Endodermal cell (in vitro differentiated cells): ENCODE measurements at regions not wholly inside any gene's neighbourhood (a gene's known extent, or its start where the extent isn't known, plus 50 kb on each side); places are given as distances from the start of the nearest gene placed in this dataset.
"Not testable (repeated sequence)": the region's sequence is repeated elsewhere in the genome, so short reads cannot be mapped to it uniquely, and the experiment has no call there.

Experiments
- DNase-seq: peaks from one replicate; pipeline ENCODE4 v3.0.0-alpha.2; 2017
- H3K27ac ChIP-seq: 2 replicates; pipeline ENCODE4 v1.5.1; 2013; ENCODE audit warnings: mild to moderate bottlenecking, low read depth, low read length, moderate library complexity
- H3K27me3 ChIP-seq: 2 replicates; pipeline ENCODE4 v1.6.1; 2013; ENCODE audit warnings: mild to moderate bottlenecking, low read length, moderate library complexity; ENCODE audit not compliant: insufficient read depth, control insufficient read depth, poor library complexity, severe bottlenecking
- H3K36me3 ChIP-seq: 2 replicates; pipeline ENCODE4 v1.7.0; 2013; ENCODE audit warnings: mild to moderate bottlenecking, low read length, moderate library complexity; ENCODE audit not compliant: control insufficient read depth, insufficient read depth
- H3K4me1 ChIP-seq: one replicate; pipeline ENCODE4 v1.7.0; 2013; ENCODE audit warnings: low read length; ENCODE audit not compliant: control insufficient read depth, insufficient read depth
- H3K4me3 ChIP-seq: 2 replicates; pipeline ENCODE4 v1.5.1; 2013; ENCODE audit warnings: mild to moderate bottlenecking, low read length, moderate library complexity
- H3K9ac ChIP-seq: 2 replicates; pipeline ENCODE4 v1.6.1; 2013; ENCODE audit warnings: mild to moderate bottlenecking, low read length, moderate library complexity; ENCODE audit not compliant: poor library complexity, severe bottlenecking; ENCODE audit errors: extremely low read depth
- H3K9me3 ChIP-seq: 2 replicates; pipeline ENCODE4 v1.6.1; 2013; ENCODE audit warnings: mild to moderate bottlenecking, low read length, moderate library complexity; ENCODE audit not compliant: control insufficient read depth
- H3K27ac Mint-ChIP-seq: 2 replicates; pipeline ENCODE4 v1.8.0; 2020; ENCODE audit warnings: mixed read lengths
- H3K27me3 Mint-ChIP-seq: 2 replicates; pipeline ENCODE4 v1.8.0; 2021; ENCODE audit warnings: mild to moderate bottlenecking, mixed read lengths; ENCODE audit not compliant: insufficient read depth
- H3K36me3 Mint-ChIP-seq: 2 replicates; pipeline ENCODE4 v1.8.0; 2020; ENCODE audit warnings: low read depth, mixed read lengths
- H3K4me1 Mint-ChIP-seq: 2 replicates; pipeline ENCODE4 v1.8.0; 2020; ENCODE audit warnings: mixed read lengths
- H3K4me3 Mint-ChIP-seq: 2 replicates; pipeline ENCODE4 v1.8.0; 2020; ENCODE audit warnings: mild to moderate bottlenecking, moderate library complexity, mixed read lengths
- H3K9me3 Mint-ChIP-seq: 2 replicates; pipeline ENCODE4 v1.8.0; 2020; ENCODE audit warnings: mild to moderate bottlenecking, mixed read lengths
- CTCF ChIP-seq: fragments of 200-600 bp; sonication (generic); conservative IDR thresholded peaks from 2 replicates; pipeline ENCODE4 v1.5.0; 2021; ENCODE audit warnings: antibody characterized with exemption, mild to moderate bottlenecking
- WGBS, 2 experiments: methylation state at CpG; one replicate each; pipeline versions ENCODE4 v1.1.5 to v1.1.7; 2013; ENCODE audit warnings: missing lambda C conversion rate in 2 of 2, mixed read lengths in 1 of 2; ENCODE audit not compliant: insufficient coverage in 1 of 2, insufficient read length in 1 of 2; 5-methylcytosine and 5-hydroxymethylcytosine counted together

DNA sequence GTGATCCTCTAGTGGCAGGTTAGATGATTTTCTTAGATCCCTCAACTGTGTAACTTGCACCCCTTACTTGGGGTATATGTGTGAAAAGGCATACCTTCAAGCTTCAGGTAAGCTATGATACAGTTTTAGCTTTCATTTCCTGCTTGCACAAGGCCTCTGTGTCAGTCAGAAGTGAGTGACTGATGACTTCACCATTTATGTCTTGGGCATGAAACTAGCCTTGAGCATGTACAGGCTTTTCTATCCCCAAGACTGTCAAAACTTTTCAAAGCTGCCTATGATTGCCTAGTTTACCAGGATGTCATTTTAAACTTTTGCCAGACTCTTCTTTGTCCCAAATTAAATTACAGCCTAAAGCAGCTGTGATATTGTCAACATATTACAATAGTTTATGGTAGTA lies 286.1 kb upstream of the CNTN5 start:
- no peak overlapping the region for H3K4me3 ChIP-seq
- Mint-ChIP-seq H3K36me3 (no peaks in the 10 kb centered on the region), H3K4me3 (no peak overlapping the region), H3K27ac (no peak overlapping the region), H3K9me3 (no peaks in the 10 kb centered on the region), H3K27me3 (no peaks in the 10 kb centered on the region), H3K4me1 (no peaks in the 10 kb centered on the region)
- no peaks in the 10 kb centered on the region for H3K4me1 ChIP-seq
- no peak overlapping the region for H3K9ac ChIP-seq
- no peaks in the 10 kb centered on the region for H3K27me3 ChIP-seq
- no peaks in the 10 kb centered on the region for H3K36me3 ChIP-seq
- no peak overlapping the region for H3K27ac ChIP-seq
- H3K9me3 ChIP-seq = no peaks in the 10 kb centered on the region
- DNase-seq = no peak
- no peak for TF ChIP-seq CTCF

- H3K9me3 ChIP-seq = no peaks in the 10 kb centered on the region
- 81 to 85% methylated on average over 6 to 7 of the region's 7 CpGs for WGBS, 2 experiments
- H3K9me3 Mint-ChIP-seq = no peaks in the 10 kb centered on the region
- H3K36me3 Mint-ChIP-seq = no peaks in the 10 kb centered on the region
- no peak overlapping the region for H3K4me3 ChIP-seq
- H3K4me3 Mint-ChIP-seq = no peak overlapping the region
- H3K36me3 ChIP-seq = no peaks in the 10 kb centered on the region
- H3K9ac ChIP-seq = no peak overlapping the region
- DNase-seq = peak; percentile 47
- H3K4me1 ChIP-seq = no peaks in the 10 kb centered on the region
- H3K27ac ChIP-seq = no peak overlapping the region
- H3K27me3 Mint-ChIP-seq = no peaks in the 10 kb centered on the region
- TF ChIP-seq CTCF = no peak
- H3K27me3 ChIP-seq = no peaks in the 10 kb centered on the region
- H3K4me1 Mint-ChIP-seq = no peaks in the 10 kb centered on the region
- H3K27ac Mint-ChIP-seq = no peak overlapping the region
Measured at GRCh38 chr11:98736833-98737232, 283.9 kb upstream of the CNTN5 start.

DNA sequence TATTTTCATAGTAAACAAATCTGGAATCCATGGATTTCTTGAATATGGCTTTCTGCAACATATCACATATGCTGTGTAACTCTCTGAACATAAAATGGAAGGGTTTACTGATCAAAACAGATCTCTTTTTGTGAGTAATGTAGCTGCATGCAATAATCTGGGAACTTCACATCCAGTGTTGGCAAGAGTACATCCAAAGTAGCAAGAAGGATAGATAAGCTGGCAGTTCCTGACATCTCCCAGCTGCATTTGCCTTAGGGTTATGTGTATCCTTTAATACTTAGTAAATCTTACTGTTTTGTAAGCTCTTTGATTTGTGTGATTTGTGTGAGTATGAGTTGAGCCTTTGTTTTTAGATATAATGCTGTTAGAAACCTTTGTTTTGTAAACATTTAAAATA lies 280.4 kb upstream of the CNTN5 start:
- Histone ChIP-seq H3K27ac (no peak overlapping the region), H3K4me3 (no peak overlapping the region), H3K36me3 (no peaks in the 10 kb centered on the region), H3K9ac (no peak overlapping the region), H3K4me1 (no peaks in the 10 kb centered on the region), H3K27me3 (no peaks in the 10 kb centered on the region), H3K9me3 (no peaks in the 10 kb centered on the region)
- no peaks in the 10 kb centered on the region for H3K36me3 Mint-ChIP-seq
- no peak for DNase-seq
- H3K9me3 Mint-ChIP-seq = no peaks in the 10 kb centered on the region
- no peaks in the 10 kb centered on the region for H3K27me3 Mint-ChIP-seq
- TF ChIP-seq CTCF = no peak
- no peak overlapping the region for H3K27ac Mint-ChIP-seq
- no peaks in the 10 kb centered on the region for H3K4me1 Mint-ChIP-seq
- H3K4me3 Mint-ChIP-seq = no peak overlapping the region

GRCh38 chr11:98763446-98763845 lies 257.3 kb upstream of the CNTN5 start:
- H3K27ac ChIP-seq, H3K4me1 Mint-ChIP-seq, H3K36me3 ChIP-seq, H3K4me3 Mint-ChIP-seq, H3K27me3 ChIP-seq, H3K36me3 Mint-ChIP-seq, H3K9ac ChIP-seq, H3K4me1 ChIP-seq, H3K4me3 ChIP-seq, H3K27me3 Mint-ChIP-seq, H3K27ac Mint-ChIP-seq, DNase-seq: not testable (repeated sequence)
- H3K9me3 ChIP-seq = peaks cover 36% of the 10 kb centered on the region
- 96 to 100% methylated on average over 1 to 21 of the region's 21 CpGs for WGBS, 2 experiments
- peaks cover 49% of the 10 kb centered on the region for H3K9me3 Mint-ChIP-seq
